Liver (tissue), 8 donors: ENCODE measurements at regions not wholly inside any gene's neighbourhood (a gene's known extent, or its start where the extent isn't known, plus 50 kb on each side); places are given as distances from the start of the nearest gene placed in this dataset.

Source experiments
- DNase-seq: peaks from one replicate; pipeline ENCODE4 v3.0.0-alpha.2; 2017; ENCODE audit warnings: low spot score
- H3K27ac ChIP-seq, 2 donors: one replicate each; pipeline ENCODE4 v1.7.0; 2013; ENCODE audit warnings: inconsistent platforms in 2 of 2, low read length in 2 of 2, control low read depth in 1 of 2, low read depth in 1 of 2, mild to moderate bottlenecking in 1 of 2
- H3K27me3 ChIP-seq, 4 donors: one replicate each; pipeline versions ENCODE4 v1.6.1 to v1.7.0; 2013; ENCODE audit warnings: low read length in 3 of 4, inconsistent platforms in 1 of 4, mild to moderate bottlenecking in 1 of 4, moderate library complexity in 1 of 4; ENCODE audit not compliant: control insufficient read depth in 4 of 4, insufficient read depth in 4 of 4
- H3K36me3 ChIP-seq, 4 donors: one replicate each; pipeline versions ENCODE4 v1.6.1 to v1.7.0; 2013; ENCODE audit warnings: low read length in 3 of 4, mild to moderate bottlenecking in 3 of 4, low read depth in 1 of 4, moderate library complexity in 1 of 4; ENCODE audit not compliant: control insufficient read depth in 4 of 4, insufficient read depth in 3 of 4
- H3K4me1 ChIP-seq, 4 donors: one replicate each; pipeline versions ENCODE4 v1.6.1 to v1.7.0; 2013; ENCODE audit warnings: low read length in 3 of 4, mild to moderate bottlenecking in 3 of 4, moderate library complexity in 1 of 4; ENCODE audit not compliant: control insufficient read depth in 4 of 4, insufficient read depth in 4 of 4
- H3K4me3 ChIP-seq, 3 donors: one replicate each; pipeline versions ENCODE4 v1.6.1 to v1.7.0; 2013; ENCODE audit warnings: low read length in 3 of 3, control low read depth in 1 of 3, low read depth in 1 of 3, mild to moderate bottlenecking in 1 of 3
- H3K9ac ChIP-seq, 2 donors: one replicate each; pipeline ENCODE4 v1.7.0; 2013; ENCODE audit warnings: low read length in 2 of 2, mild to moderate bottlenecking in 2 of 2, moderate library complexity in 2 of 2, control low read depth in 1 of 2, low read depth in 1 of 2
- H3K9me3 ChIP-seq, 4 donors: one replicate each; pipeline versions ENCODE4 v1.6.1 to v1.7.0; 2013; ENCODE audit warnings: low read length in 3 of 4; ENCODE audit not compliant: control insufficient read depth in 4 of 4
- ATF3 ChIP-seq: IDR thresholded peaks from 2 replicates; pipeline ENCODE4 v1.6.1; 2016; ENCODE audit warnings: antibody characterized with exemption
- CTCF ChIP-seq: fragments of 150-350 bp; IDR thresholded peaks from 2 replicates; pipeline ENCODE4 v1.5.1; 2017; ENCODE audit warnings: improper control_type of control experiment, low read depth, low read length; ENCODE audit not compliant: missing input control
- EGR1 ChIP-seq, 2 donors: IDR thresholded peaks; 2 replicates each; pipeline ENCODE4 v1.6.1; 2016 to 2018; ENCODE audit warnings: antibody characterized with exemption in 2 of 2, low read depth in 2 of 2
- FOXA1 ChIP-seq: IDR thresholded peaks from 2 replicates; pipeline ENCODE4 v1.6.1; 2016; ENCODE audit warnings: antibody characterized with exemption
- FOXA2 ChIP-seq: IDR thresholded peaks from 2 replicates; pipeline ENCODE4 v1.6.1; 2016; ENCODE audit warnings: antibody characterized with exemption
- GABPA ChIP-seq, 2 donors: IDR thresholded peaks in 1 of 2; conservative IDR thresholded peaks in 1 of 2; 2 replicates each; pipeline ENCODE4 v1.6.1; 2016; ENCODE audit warnings: antibody characterized with exemption in 2 of 2, mild to moderate bottlenecking in 1 of 2, moderate library complexity in 1 of 2
- HNF4A ChIP-seq, 2 donors: conservative IDR thresholded peaks; 2 replicates each; pipeline ENCODE4 v1.6.1; 2016; ENCODE audit warnings: antibody characterized with exemption in 2 of 2, mild to moderate bottlenecking in 2 of 2
- HNF4G ChIP-seq: IDR thresholded peaks from 2 replicates; pipeline ENCODE4 v1.6.1; 2016; ENCODE audit warnings: antibody characterized with exemption
- JUND ChIP-seq, 2 donors: IDR thresholded peaks; 2 replicates each; pipeline ENCODE4 v1.6.1; 2016; ENCODE audit warnings: antibody characterized with exemption in 2 of 2
- MAX ChIP-seq: IDR thresholded peaks from 2 replicates; pipeline ENCODE4 v1.6.1; 2016; ENCODE audit warnings: antibody characterized with exemption
- NR2F2 ChIP-seq: IDR thresholded peaks from 2 replicates; pipeline ENCODE4 v1.6.1; 2016; ENCODE audit warnings: antibody characterized with exemption
- RAD21 ChIP-seq, 2 donors: IDR thresholded peaks; 2 replicates each; pipeline ENCODE4 v1.6.1; 2016; ENCODE audit warnings: antibody characterized with exemption in 2 of 2, mild to moderate bottlenecking in 2 of 2
- REST ChIP-seq: IDR thresholded peaks from 2 replicates; pipeline ENCODE4 v1.6.1; 2016; ENCODE audit warnings: antibody characterized with exemption, mild to moderate bottlenecking
- RXRA ChIP-seq, 2 donors: IDR thresholded peaks; 2 replicates each; pipeline ENCODE4 v1.6.1; 2017 to 2018; ENCODE audit warnings: antibody characterized with exemption in 2 of 2, mild to moderate bottlenecking in 1 of 2
- SP1 ChIP-seq: IDR thresholded peaks from 2 replicates; pipeline ENCODE4 v1.6.1; 2018; ENCODE audit warnings: antibody characterized with exemption, mild to moderate bottlenecking
- TAF1 ChIP-seq: conservative IDR thresholded peaks from 2 replicates; pipeline ENCODE4 v1.6.1; 2016; ENCODE audit warnings: antibody characterized with exemption, mild to moderate bottlenecking
- YY1 ChIP-seq: IDR thresholded peaks from 2 replicates; pipeline ENCODE4 v1.6.1; 2016; ENCODE audit warnings: antibody characterized with exemption, mild to moderate bottlenecking
- ZBTB33 ChIP-seq: IDR thresholded peaks from 2 replicates; pipeline ENCODE4 v1.6.1; 2016; ENCODE audit warnings: antibody characterized with exemption
- WGBS: extraction: QIAGEN DNeasy Blood & Tissue Kit; methylation state at CpG from one replicate; pipeline ENCODE4 v1.1.7; 2013; 5-methylcytosine and 5-hydroxymethylcytosine counted together
- donor health status: healthy.
- donor health status: healthy.
- donor health status: healthy.
- donor health status: healthy.
- donor health status: healthy.

- H3K27me3 ChIP-seq: peaks cover 0 to 5% (median 0%) of the 10 kb centered on the region in 4 donors
- H3K4me1 ChIP-seq: no peaks in the 10 kb centered on the region
- no peaks in the 10 kb centered on the region for H3K36me3 ChIP-seq
- TF ChIP-seq HNF4A (conservative IDR thresholded peaks at IDR 0.05) (no peak), FOXA2 (no peak)
- H3K9ac ChIP-seq: no peak overlapping the region
- H3K9me3 ChIP-seq: no peaks in the 10 kb centered on the region
- H3K4me3 ChIP-seq: no peak overlapping the region
- no peak for DNase-seq
- H3K27ac ChIP-seq: no peak overlapping the region
- WGBS: 44% methylated on average over 6 of the region's 6 CpGs
Measured at GRCh38 chr20:60962367-60963045, 289.6 kb upstream of the CDH4 start.

GRCh38 chr20:60963146-60963545 lies 288.9 kb upstream of the CDH4 start:
- no peaks in the 10 kb centered on the region for H3K4me1 ChIP-seq
- TF ChIP-seq TAF1 (no peak), CTCF (no peak), GABPA (IDR thresholded peaks at IDR 0.05 in 1 of 2, conservative IDR thresholded peaks at IDR 0.05 in 1 of 2) (no peak), ZBTB33 (no peak), MAX (no peak), FOXA2 (no peak), ATF3 (no peak), NR2F2 (no peak), FOXA1 (no peak), EGR1 (IDR thresholded peaks at IDR 0.05; ENCODE audit: low read depth in 2 of 2) (no peak), HNF4G (no peak), RXRA (IDR thresholded peaks at IDR 0.05) (no peak), RAD21 (IDR thresholded peaks at IDR 0.05) (no peak), JUND (IDR thresholded peaks at IDR 0.05) (no peak), HNF4A (conservative IDR thresholded peaks at IDR 0.05) (no peak), REST (no peak), YY1 (no peak), SP1 (no peak)
- peaks cover 0 to 5% (median 0%) of the 10 kb centered on the region in 4 donors for H3K27me3 ChIP-seq
- H3K9me3 ChIP-seq: no peaks in the 10 kb centered on the region
- no peak overlapping the region for H3K9ac ChIP-seq
- H3K4me3 ChIP-seq: no peak overlapping the region
- 31% methylated on average over 3 of the region's 3 CpGs for WGBS
- no peak overlapping the region for H3K27ac ChIP-seq
- H3K36me3 ChIP-seq: no peaks in the 10 kb centered on the region
- DNase-seq: no peak
